HepG2 (cell line): ENCODE measurements at regions not wholly inside any gene's neighbourhood (a gene's known extent, or its start where the extent isn't known, plus 50 kb on each side); places are given as distances from the start of the nearest gene placed in this dataset.

Experiments
- ATAC-seq: fragments of 200-7000 bp; cut with Tn5 transposase; 3 replicates; pipeline ENCODE4 v1.9.1; 2020; ENCODE audit warnings: mild to moderate bottlenecking, moderate library complexity
- BruUV-seq: library from RNA; stranded (reverse); fragments of 400-500 nt; replicated peaks from 2 replicates; lab custom pipeline; 2021; lab: Mats Ljungman, UMichigan
- CTCF ChIA-PET: fragments of 300-600 bp; formaldehyde crosslinking; extraction: SDS; loops from one replicate; lab custom pipeline; 2021; ENCODE audit warnings: low total read pairs, inconsistent platforms, low intra/inter-chr PET ratio; lab: Yijun Ruan, JAX
- POLR2A ChIA-PET: fragments of 350-600 bp; sonication (Branson Sonifier 250); formaldehyde crosslinking; loops from one replicate; lab custom pipeline; 2020; ENCODE audit warnings: antibody characterized with exemption, inconsistent platforms; lab: Yijun Ruan, JAX
- DNase-seq: peaks from one replicate; pipeline ENCODE4 v3.0.0-alpha.2; 2015; ENCODE audit warnings: low spot score
- FAIRE-seq: peaks from 3 replicates; lab custom pipeline; 2011; peaks lifted over from hg19 to GRCh38; lab: Jason Lieb, UNC
- H2AFZ ChIP-seq: one replicate; pipeline ENCODE4 v1.6.1; 2011; ENCODE audit warnings: low read length, inconsistent platforms
- H3K27ac ChIP-seq: fragments of 300-600 bp; 3 replicates; pipeline ENCODE4 v1.8.0; 2011; ENCODE audit warnings: mixed run types, mild to moderate bottlenecking, mixed read lengths, low read length, inconsistent platforms; ENCODE audit not compliant: insufficient read depth; ENCODE audit errors: extremely low read length
- H3K27me3 ChIP-seq, 2 experiments: fragments of 200-600 bp in 1 of 2; 2 replicates in 1 of 2; 3 replicates in 1 of 2; pipeline versions ENCODE4 v1.6.0 to v1.8.0; 2011; ENCODE audit warnings: low read length in 2 of 2, mild to moderate bottlenecking in 2 of 2, moderate library complexity in 2 of 2, inconsistent platforms in 1 of 2; ENCODE audit not compliant: insufficient read depth in 2 of 2, control insufficient read depth in 1 of 2
- H3K36me3 ChIP-seq, 2 experiments: fragments of 200-600 bp in 1 of 2; replicated peaks in 1 of 2; 2 replicates in 1 of 2; 3 replicates in 1 of 2; pipeline versions ENCODE4 v1.5.1 to v1.8.0; 2011; ENCODE audit warnings: low read length in 2 of 2, inconsistent platforms in 1 of 2; ENCODE audit not compliant: insufficient read depth in 2 of 2, control insufficient read depth in 1 of 2
- H3K4me1 ChIP-seq: 2 replicates; pipeline ENCODE4 v1.5.1; 2012; ENCODE audit warnings: low read length, inconsistent platforms; ENCODE audit not compliant: insufficient read depth
- H3K4me2 ChIP-seq: 2 replicates; pipeline ENCODE4 v1.6.0; 2011; ENCODE audit warnings: low read depth, low read length, inconsistent platforms
- H3K4me3 ChIP-seq, 3 experiments: fragments of 200-600 bp in 1 of 3; sonication (generic), shearing (Covaris generic) in 1 of 3; replicated peaks in 1 of 3; 2 replicates each; pipeline ENCODE4 v1.5.1; 2011 to 2016; ENCODE audit warnings: low read length in 3 of 3, inconsistent platforms in 2 of 3, low read depth in 2 of 3, mild to moderate bottlenecking in 2 of 3, control low read depth in 1 of 3, mixed read lengths in 1 of 3; ENCODE audit not compliant: insufficient read depth in 1 of 3
- H3K79me2 ChIP-seq: one replicate; pipeline ENCODE4 v1.6.1; 2011; ENCODE audit warnings: low read length, inconsistent platforms; ENCODE audit not compliant: insufficient read depth
- H3K9ac ChIP-seq: 2 replicates; pipeline ENCODE4 v1.6.0; 2011; ENCODE audit warnings: mild to moderate bottlenecking, low read depth, low read length, inconsistent platforms; ENCODE audit not compliant: insufficient read depth
- H3K9me3 ChIP-seq: 2 replicates; pipeline ENCODE4 v1.5.1; 2012; ENCODE audit warnings: mild to moderate bottlenecking, low read length
- H4K20me1 ChIP-seq: 2 replicates; pipeline ENCODE4 v1.6.0; 2011; ENCODE audit warnings: inconsistent platforms, mild to moderate bottlenecking, low read length, moderate library complexity; ENCODE audit not compliant: insufficient read depth
- BRD4 ChIP-seq: sonication (generic); formaldehyde crosslinking; IDR thresholded peaks from 2 replicates; pipeline ENCODE4 v1.4.0; 2020; ENCODE audit warnings: missing genetic modification reagents
- CEBPG ChIP-seq: IDR thresholded peaks from 2 replicates; pipeline ENCODE4 v1.6.1; 2016
- FOSL2 ChIP-seq: sonication (generic); formaldehyde crosslinking; IDR thresholded peaks from 2 replicates; pipeline ENCODE4 v1.4.0; 2020; ENCODE audit warnings: missing genetic modification reagents
- HDAC1 ChIP-seq: sonication (generic); formaldehyde crosslinking; IDR thresholded peaks from 2 replicates; pipeline ENCODE4 v1.5.1; 2020; ENCODE audit warnings: mild to moderate bottlenecking, missing genetic modification reagents
- HNRNPL ChIP-seq: fragments of 200-400 bp; formaldehyde crosslinking; IDR thresholded peaks from 2 replicates; pipeline ENCODE4 v1.6.1; 2017; ENCODE audit warnings: mild to moderate bottlenecking, low read depth, low read length
- NFKBIZ ChIP-seq: IDR thresholded peaks from 2 replicates; pipeline ENCODE4 v1.6.1; 2018; ENCODE audit warnings: missing genetic modification reagents, missing compliant biosample characterization
- RFXANK ChIP-seq: IDR thresholded peaks from 2 replicates; pipeline ENCODE4 v1.6.1; 2016
- SAP130 ChIP-seq: IDR thresholded peaks from 2 replicates; pipeline ENCODE4 v1.6.1; 2016; ENCODE audit warnings: low read depth
- SETDB1 ChIP-seq: sonication (generic); formaldehyde crosslinking; IDR thresholded peaks from 2 replicates; pipeline ENCODE4 v1.5.1; 2020; ENCODE audit warnings: missing genetic modification reagents, mild to moderate bottlenecking, borderline replicate concordance
- SNAI1 ChIP-seq: sonication (generic); formaldehyde crosslinking; IDR thresholded peaks from 2 replicates; pipeline ENCODE4 v1.5.0; 2020; ENCODE audit warnings: mild to moderate bottlenecking, missing genetic modification reagents, borderline replicate concordance
- ZFP82 ChIP-seq: sonication (generic); formaldehyde crosslinking; IDR thresholded peaks from 2 replicates; pipeline ENCODE4 v1.5.1; 2020; ENCODE audit warnings: mild to moderate bottlenecking, missing genetic modification reagents, borderline replicate concordance
- ZNF121 ChIP-seq: sonication (generic); formaldehyde crosslinking; IDR thresholded peaks from 2 replicates; pipeline ENCODE4 v1.5.0; 2020; ENCODE audit warnings: mild to moderate bottlenecking, missing genetic modification reagents
- ZNF234 ChIP-seq: sonication (generic); formaldehyde crosslinking; conservative IDR thresholded peaks from 2 replicates; pipeline ENCODE4 v1.5.1; 2020; ENCODE audit warnings: mild to moderate bottlenecking, missing genetic modification reagents
- ZNF33A ChIP-seq: sonication (generic); formaldehyde crosslinking; IDR thresholded peaks from 2 replicates; pipeline ENCODE4 v1.5.1; 2020; ENCODE audit warnings: missing genetic modification reagents, mild to moderate bottlenecking, moderate library complexity, borderline replicate concordance
- ZNF629 ChIP-seq: sonication (generic); formaldehyde crosslinking; conservative IDR thresholded peaks from 2 replicates; pipeline ENCODE4 v1.5.0; 2020; ENCODE audit warnings: missing genetic modification reagents
- ZNF737 ChIP-seq: sonication (generic); formaldehyde crosslinking; IDR thresholded peaks from 2 replicates; pipeline ENCODE4 v1.5.0; 2020; ENCODE audit warnings: missing genetic modification reagents, mild to moderate bottlenecking, borderline replicate concordance
- ZNF850 ChIP-seq: sonication (generic); formaldehyde crosslinking; conservative IDR thresholded peaks from 2 replicates; pipeline ENCODE4 v1.9.0; 2021; ENCODE audit warnings: mild to moderate bottlenecking, missing genetic modification reagents
- WGBS: methylation state at CpG from one replicate; pipeline ENCODE4 v1.1.6; 2017; ENCODE audit warnings: low lambda C conversion rate; 5-methylcytosine and 5-hydroxymethylcytosine counted together
- in situ Hi-C: cut with HindIII; loops from 2 replicates; pipeline ENCODE4 v1.10.0; 2017; ENCODE audit warnings: low pct_unique_long_range_greater_than_20kb; ENCODE audit not compliant: extremely low pct_ligation_motif_present
- intact Hi-C: fragments of 100-400 bp; cut with micrococcal nuclease; formaldehyde crosslinking; loops from one replicate; pipeline ENCODE4 v1.10.0; 2022; ENCODE audit not compliant: unreplicated experiment
- TF ChIP-seq, protein P1 (sequence below): sonication (generic); formaldehyde crosslinking; IDR thresholded peaks from 2 replicates; pipeline ENCODE4 v1.4.0; 2020; ENCODE audit warnings: missing genetic modification reagents

DNA sequence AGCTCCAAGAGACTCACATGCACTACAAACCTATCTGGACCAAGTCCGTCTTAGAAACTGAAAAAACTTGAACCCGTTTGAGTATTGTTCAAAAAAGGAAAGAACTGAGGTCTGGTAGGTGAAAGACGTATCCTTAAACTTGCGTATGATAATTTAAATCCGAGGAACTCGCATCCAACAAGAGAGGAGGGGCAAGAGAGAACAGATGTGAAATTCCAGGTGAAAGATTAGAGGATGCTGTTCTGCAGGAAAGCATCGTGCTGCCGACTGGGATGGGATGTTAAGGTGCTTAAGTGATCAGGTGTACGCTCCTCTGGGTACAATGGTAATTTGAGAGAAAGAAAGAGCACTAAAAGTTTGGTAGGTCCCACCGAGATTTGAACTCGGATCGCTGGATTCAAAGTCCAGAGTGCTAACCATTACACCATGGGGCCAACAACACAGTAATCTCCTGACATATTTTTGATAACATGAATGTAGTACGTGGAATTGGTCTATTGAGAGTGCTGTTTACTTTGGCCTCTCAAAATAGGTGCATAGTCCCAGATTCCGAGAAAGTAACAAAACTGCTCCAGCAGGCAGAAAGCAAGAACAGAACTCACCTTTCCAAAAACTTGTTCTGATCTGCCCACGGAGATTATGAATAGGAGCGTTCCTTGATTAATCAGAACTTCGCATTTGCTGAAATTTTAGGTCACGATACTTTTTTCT is 53.5 kb upstream of the BTN3A2 start (continued):
- no peak for TF ChIP-seq ZNF121
- TF ChIP-seq HNRNPL = no peak
- TF ChIP-seq SNAI1 (CRISPR knock-in tag) = no peak; the same call in 1 of the 2 replicates
- TF ChIP-seq CEBPG = peak; percentile 17; the same call in 1 of the 2 replicates
- TF ChIP-seq RFXANK = 0 out of 2 replicates have a peak, but pooled peaks have one; percentile 46
- TF ChIP-seq NFKBIZ = no peak
- TF ChIP-seq SETDB1 = no peak
- 0 out of 2 replicates have a peak, but pooled peaks have one; percentile 30 for TF ChIP-seq FOSL2 (CRISPR knock-in tag)
- peak; percentile 51 for TF ChIP-seq SAP130 (CRISPR knock-in tag)

DNA sequence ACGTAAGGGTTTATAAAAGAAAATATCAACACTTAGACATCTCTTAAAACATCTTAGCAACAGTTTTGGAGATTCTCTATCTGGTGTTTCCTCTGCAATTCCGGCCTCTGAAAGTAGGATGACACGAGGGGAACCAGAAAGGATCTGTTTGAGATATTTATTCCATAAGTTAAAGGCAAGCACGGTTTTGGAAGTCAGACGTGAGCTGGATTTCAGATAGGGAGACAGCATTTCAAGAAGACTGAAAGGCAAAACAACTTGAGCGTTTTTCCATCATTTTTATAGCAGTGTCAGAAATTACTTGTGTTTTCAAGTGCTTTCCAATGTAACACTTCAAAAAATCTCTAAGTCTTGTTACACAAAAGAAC is 52.9 kb upstream of the BTN3A2 start:
- Histone ChIP-seq H3K4me2 (peak overlapping the region; percentile 96), H3K79me2 (no peaks in the 10 kb centered on the region), H2AFZ (peak overlapping the region; percentile 92), H4K20me1 (no peaks in the 10 kb centered on the region), H3K36me3 (no peaks in the 10 kb centered on the region), H3K9ac (peak overlapping the region; percentile 71), H3K4me3 (peak overlapping the region; percentile 67 to 80 (median 67)), H3K27me3 (no peaks in the 10 kb centered on the region), H3K4me1 (peaks cover 72% of the 10 kb centered on the region), H3K9me3 (no peaks in the 10 kb centered on the region), H3K27ac (peak overlapping the region; percentile 55)
- ChIA-PET CTCF (no interaction called here), POLR2A (interaction anchor here (1.0 to 2.3 kb wide), 2 partner anchors 10 to 19 kb away, joined by 3 to 10 read pairs; no protein-coding TSS in a partner anchor)
- in situ Hi-C loops = loop anchor here (10.0 to 25.0 kb wide), 2 partner anchors 137 to 1200 kb away; no protein-coding TSS in a partner anchor
- no TSS peak for BruUV-seq
- FAIRE-seq (no peak), DNase-seq (no peak), ATAC-seq (no peak)
- intact Hi-C loops = loop anchor here (1.0 to 10.0 kb wide), 3 partner anchors 26 to 247 kb away; a partner anchor contains a TSS
- WGBS = 15% methylated on average over 6 of the region's 6 CpGs
- no peak for TF ChIP-seq ZNF234 (CRISPR knock-in tag)
- no peak for TF ChIP-seq BRD4 (CRISPR knock-in tag)
- TF ChIP-seq ZNF737 (CRISPR knock-in tag) = no peak
- TF ChIP-seq ZNF33A (CRISPR knock-in tag) = no peak
- TF ChIP-seq ZFP82 = no peak
- TF ChIP-seq HDAC1 = peak; percentile 1; the same call in 1 of the 2 replicates
- TF ChIP-seq ZNF629 (CRISPR knock-in tag) = no peak
- TF ChIP-seq, protein P1, sequence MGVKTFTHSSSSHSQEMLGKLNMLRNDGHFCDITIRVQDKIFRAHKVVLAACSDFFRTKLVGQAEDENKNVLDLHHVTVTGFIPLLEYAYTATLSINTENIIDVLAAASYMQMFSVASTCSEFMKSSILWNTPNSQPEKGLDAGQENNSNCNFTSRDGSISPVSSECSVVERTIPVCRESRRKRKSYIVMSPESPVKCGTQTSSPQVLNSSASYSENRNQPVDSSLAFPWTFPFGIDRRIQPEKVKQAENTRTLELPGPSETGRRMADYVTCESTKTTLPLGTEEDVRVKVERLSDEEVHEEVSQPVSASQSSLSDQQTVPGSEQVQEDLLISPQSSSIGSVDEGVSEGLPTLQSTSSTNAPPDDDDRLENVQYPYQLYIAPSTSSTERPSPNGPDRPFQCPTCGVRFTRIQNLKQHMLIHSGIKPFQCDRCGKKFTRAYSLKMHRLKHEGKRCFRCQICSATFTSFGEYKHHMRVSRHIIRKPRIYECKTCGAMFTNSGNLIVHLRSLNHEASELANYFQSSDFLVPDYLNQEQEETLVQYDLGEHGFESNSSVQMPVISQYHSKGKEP = no peak
- 0 out of 2 replicates have a peak, but pooled peaks have one; percentile 17 for TF ChIP-seq ZNF850 (CRISPR knock-in tag)
